Natural killer cell treated with Interleukin-12 subunit alpha and Interleukin-12 subunit beta and Interleukin-15 and Interleukin-18, amount 100 ng/mL, for 72 hours (primary cell): ENCODE measurements at regions not wholly inside any gene's neighbourhood (a gene's known extent, or its start where the extent isn't known, plus 50 kb on each side); places are given as distances from the start of the nearest gene placed in this dataset.

Source experiments
- ATAC-seq, 2 donors: fragments of 150-1000 bp; cut with Tn5 transposase in 1 of 2; sonication (Bioruptor Pico), chemical (Tn5 transposase) in 1 of 2; 2 replicates each; pipeline ENCODE4 v1.10.0; 2021
- DNase-seq: peaks from one replicate; pipeline ENCODE4 v3.0.0; 2022; ENCODE audit warnings: low spot score
- H3K27ac Mint-ChIP-seq, 2 donors: 1 replicate in 1 of 2; 2 replicates in 1 of 2; pipeline ENCODE4 v1.8.0; 2022; ENCODE audit warnings: mixed read lengths in 2 of 2, mild to moderate bottlenecking in 1 of 2, moderate library complexity in 1 of 2
- H3K27me3 Mint-ChIP-seq, 2 donors: 1 replicate in 1 of 2; 2 replicates in 1 of 2; pipeline ENCODE4 v1.8.0; 2022; ENCODE audit warnings: mixed read lengths in 2 of 2
- H3K36me3 Mint-ChIP-seq: one replicate; pipeline ENCODE4 v1.8.0; 2022; ENCODE audit warnings: mixed read lengths
- H3K4me1 Mint-ChIP-seq, 2 donors: 1 replicate in 1 of 2; 2 replicates in 1 of 2; pipeline ENCODE4 v1.8.0; 2022; ENCODE audit warnings: low read depth in 2 of 2, mixed read lengths in 2 of 2, mild to moderate bottlenecking in 1 of 2
- H3K4me3 Mint-ChIP-seq: one replicate; pipeline ENCODE4 v1.8.0; 2022; ENCODE audit warnings: mixed read lengths
- H3K9me3 Mint-ChIP-seq: 2 replicates; pipeline ENCODE4 v1.8.0; 2022; ENCODE audit warnings: mixed read lengths

DNA sequence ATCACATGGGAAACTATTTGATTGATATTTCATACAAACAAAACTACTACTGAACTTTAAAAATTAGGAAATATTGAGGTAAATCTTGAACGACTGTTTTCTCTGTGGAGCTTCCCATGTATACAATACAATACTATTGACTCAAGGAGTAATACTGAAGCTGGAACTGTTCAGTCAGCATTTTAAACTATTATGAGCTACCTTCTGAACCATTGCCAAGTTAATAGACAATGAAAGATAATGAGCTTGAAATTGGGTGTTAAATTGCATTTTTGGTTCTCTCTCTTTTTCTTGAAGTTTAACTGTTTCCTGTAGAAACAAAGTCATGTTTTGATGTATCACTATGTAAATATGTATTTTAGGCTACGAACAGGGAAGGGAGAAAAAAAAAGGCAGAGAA lies 569.2 kb downstream of the ZEB2 start:
- Mint-ChIP-seq H3K36me3 (peaks cover 14% of the 10 kb centered on the region), H3K9me3 (no peaks in the 10 kb centered on the region), H3K4me1 (peaks cover 8 to 21% of the 10 kb centered on the region in 2 donors), H3K27ac (no peak overlapping the region), H3K4me3 (no peak overlapping the region), H3K27me3 (no peaks in the 10 kb centered on the region)
- ATAC-seq: no peak
- no peak for DNase-seq

DNA sequence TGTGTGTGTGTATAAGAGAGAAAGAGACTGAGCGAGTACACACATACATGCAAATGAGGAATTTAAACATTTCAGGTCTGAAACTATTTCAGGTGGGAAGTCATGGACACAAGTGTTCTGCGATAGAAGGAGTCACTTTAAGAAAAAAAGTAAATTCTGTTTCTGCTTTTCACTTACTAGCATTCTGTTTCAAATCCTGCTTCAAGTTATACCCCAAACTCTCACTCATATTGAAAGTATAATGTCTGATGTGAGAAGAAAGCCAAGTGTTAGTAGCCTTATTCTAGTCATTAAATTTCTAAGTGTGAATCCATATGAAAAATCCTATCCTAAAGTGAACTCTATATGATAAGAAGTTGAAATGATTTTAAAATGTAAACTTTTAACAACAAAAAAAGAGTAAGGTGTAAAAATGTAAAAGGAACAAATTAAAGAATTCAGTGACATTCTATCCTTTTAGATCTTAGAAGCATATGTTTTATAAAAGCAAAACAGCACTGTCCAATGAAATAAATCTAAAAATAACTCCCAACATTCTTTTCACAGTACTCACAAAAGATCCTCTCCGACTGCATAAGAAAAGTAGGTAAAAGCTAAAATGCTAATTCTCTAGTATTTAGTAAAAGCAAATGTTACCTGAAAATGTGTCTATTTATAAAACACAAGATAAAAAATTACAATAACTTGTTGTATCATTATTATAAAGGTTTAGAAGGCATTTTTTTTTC lies 570.6 kb downstream of the ZEB2 start:
- Mint-ChIP-seq H3K27me3 (no peaks in the 10 kb centered on the region), H3K4me1 (peaks cover 8 to 21% of the 10 kb centered on the region in 2 donors), H3K9me3 (no peaks in the 10 kb centered on the region), H3K4me3 (peak overlapping the region; percentile 42), H3K27ac (peak overlapping the region; percentile 69 to 79), H3K36me3 (peaks cover 20% of the 10 kb centered on the region)
- ATAC-seq (peak; percentile 64 to 87), DNase-seq (no peak)

DNA sequence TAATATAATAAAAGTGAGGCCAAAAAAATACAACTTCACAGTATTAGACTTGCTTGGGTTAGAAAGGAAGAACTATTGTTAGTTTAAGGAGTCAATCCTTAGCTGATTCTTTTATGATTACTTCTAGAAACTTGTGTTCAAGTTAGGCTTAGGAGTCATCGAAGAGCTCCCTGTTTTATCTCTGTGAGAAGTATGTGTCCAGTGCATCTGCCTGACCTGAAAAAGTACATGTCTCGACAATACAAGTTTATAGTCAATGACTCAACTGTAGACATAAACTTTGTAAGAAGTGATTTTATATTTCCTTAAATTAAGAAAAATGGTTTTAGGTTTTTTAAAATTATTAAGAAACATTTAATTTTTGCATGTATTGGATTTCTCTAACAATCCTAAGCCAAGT lies 571.2 kb downstream of the ZEB2 start:
- no peak overlapping the region for H3K4me3 Mint-ChIP-seq
- H3K9me3 Mint-ChIP-seq: no peaks in the 10 kb centered on the region
- peaks cover 8 to 21% of the 10 kb centered on the region in 2 donors for H3K4me1 Mint-ChIP-seq
- peaks cover 20% of the 10 kb centered on the region for H3K36me3 Mint-ChIP-seq
- no peaks in the 10 kb centered on the region for H3K27me3 Mint-ChIP-seq
- peak overlapping the region in 1 of 2 donors; percentile 69 for H3K27ac Mint-ChIP-seq
- ATAC-seq (no peak), DNase-seq (no peak)

DNA sequence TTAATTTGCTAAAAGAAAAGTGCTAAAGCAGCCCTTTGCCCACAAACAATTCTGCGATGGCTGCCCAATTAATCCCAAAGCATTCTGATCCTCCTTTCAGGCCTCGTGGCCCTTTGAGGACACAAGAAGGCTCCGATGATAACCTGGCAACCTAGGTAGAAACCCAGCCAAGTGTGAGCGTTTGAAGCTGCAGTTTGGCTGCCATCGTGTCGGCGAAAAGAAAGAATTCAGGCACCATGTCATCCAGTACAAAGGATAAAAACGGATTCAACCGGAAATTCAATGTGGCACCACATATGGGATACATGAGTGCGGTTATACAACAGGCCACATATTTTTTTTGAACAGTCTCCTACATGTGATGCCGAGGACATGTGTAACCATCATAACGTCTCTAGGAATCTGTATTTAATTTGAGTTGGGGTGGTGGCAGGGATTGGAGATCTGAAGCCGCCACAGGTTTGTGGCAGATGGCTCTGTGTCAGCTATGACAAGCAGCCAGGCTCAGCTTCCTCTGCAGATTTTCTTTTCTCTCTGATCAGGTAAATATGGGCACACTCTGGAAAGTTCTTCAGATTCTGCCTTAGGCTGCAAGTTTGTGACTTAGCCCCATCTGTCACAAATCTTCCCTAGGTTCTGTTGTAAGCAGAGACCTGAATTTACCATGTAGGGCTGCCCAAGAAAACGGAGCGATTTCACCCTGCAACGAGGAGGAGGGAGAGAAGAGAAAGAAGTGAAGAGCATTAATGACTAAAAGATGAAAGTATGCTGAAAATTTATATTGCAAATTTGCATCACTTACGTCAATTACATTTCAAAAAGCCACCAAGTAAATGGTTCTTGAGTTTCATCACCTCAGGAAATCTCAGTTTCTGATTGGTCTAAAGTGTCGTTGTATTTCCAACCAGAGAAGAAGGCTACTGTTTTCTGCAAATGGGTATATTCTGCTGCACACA lies 573.2 kb downstream of the ZEB2 start:
- no peaks in the 10 kb centered on the region for H3K9me3 Mint-ChIP-seq
- no peak for ATAC-seq
- no peak overlapping the region for H3K27ac Mint-ChIP-seq
- H3K36me3 Mint-ChIP-seq: peaks cover 20% of the 10 kb centered on the region
- H3K4me3 Mint-ChIP-seq: no peak overlapping the region
- H3K4me1 Mint-ChIP-seq: peaks cover 8 to 21% of the 10 kb centered on the region in 2 donors
- DNase-seq: no peak
- H3K27me3 Mint-ChIP-seq: no peaks in the 10 kb centered on the region

DNA sequence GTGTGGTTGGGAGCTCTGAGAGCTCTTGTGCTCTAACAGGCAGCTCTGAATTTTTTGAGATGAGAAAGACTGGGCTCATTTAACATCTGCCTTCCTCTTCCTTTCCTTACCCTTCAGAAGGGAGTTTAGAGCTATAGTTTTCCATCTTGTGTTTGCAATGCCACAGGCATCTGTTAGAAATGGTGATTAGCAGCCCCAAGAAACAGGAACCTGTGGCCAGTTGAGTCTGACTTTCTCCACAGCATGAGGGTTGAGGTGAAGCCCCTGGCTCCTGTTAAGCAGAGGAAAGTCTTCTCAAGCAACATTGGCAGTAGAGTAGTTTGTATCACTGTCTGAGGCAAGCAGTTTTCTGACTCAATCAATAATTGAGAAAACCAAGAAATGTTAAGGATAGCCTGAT lies 577.4 kb downstream of the ZEB2 start:
- Mint-ChIP-seq H3K27ac (no peak overlapping the region), H3K36me3 (peaks cover 15% of the 10 kb centered on the region), H3K4me1 (peaks cover 5 to 11% of the 10 kb centered on the region in 2 donors), H3K4me3 (no peak overlapping the region), H3K27me3 (peaks cover 11 to 24% of the 10 kb centered on the region in 2 donors), H3K9me3 (no peaks in the 10 kb centered on the region)
- no peak for ATAC-seq
- no peak for DNase-seq

DNA sequence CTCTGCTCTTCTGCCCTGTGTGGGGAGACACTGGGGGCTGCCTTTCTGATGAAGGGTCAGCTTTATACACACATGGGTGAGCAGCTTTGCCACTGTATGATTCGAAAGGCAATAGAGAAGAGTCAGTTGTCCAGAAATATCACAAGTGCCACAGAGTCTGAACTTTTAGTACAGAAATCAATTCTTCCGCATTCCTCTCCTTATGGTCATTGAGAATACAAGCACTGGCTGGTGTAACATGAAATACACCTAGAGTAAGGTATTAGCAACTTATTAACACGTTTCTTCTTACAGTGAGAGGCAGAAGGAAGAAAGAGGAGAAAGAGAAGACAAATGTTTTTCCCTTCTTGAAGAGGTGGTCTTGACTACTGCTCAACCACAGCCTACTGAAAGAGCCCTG lies 579.2 kb downstream of the ZEB2 start:
- peaks cover 6% of the 10 kb centered on the region for H3K36me3 Mint-ChIP-seq
- no peak overlapping the region for H3K4me3 Mint-ChIP-seq
- peaks cover 12 to 17% of the 10 kb centered on the region in 2 donors for H3K4me1 Mint-ChIP-seq
- no peak overlapping the region for H3K27ac Mint-ChIP-seq
- H3K9me3 Mint-ChIP-seq: no peaks in the 10 kb centered on the region
- ATAC-seq (no peak), DNase-seq (no peak)
- peaks cover 20 to 33% of the 10 kb centered on the region in 2 donors for H3K27me3 Mint-ChIP-seq

DNA sequence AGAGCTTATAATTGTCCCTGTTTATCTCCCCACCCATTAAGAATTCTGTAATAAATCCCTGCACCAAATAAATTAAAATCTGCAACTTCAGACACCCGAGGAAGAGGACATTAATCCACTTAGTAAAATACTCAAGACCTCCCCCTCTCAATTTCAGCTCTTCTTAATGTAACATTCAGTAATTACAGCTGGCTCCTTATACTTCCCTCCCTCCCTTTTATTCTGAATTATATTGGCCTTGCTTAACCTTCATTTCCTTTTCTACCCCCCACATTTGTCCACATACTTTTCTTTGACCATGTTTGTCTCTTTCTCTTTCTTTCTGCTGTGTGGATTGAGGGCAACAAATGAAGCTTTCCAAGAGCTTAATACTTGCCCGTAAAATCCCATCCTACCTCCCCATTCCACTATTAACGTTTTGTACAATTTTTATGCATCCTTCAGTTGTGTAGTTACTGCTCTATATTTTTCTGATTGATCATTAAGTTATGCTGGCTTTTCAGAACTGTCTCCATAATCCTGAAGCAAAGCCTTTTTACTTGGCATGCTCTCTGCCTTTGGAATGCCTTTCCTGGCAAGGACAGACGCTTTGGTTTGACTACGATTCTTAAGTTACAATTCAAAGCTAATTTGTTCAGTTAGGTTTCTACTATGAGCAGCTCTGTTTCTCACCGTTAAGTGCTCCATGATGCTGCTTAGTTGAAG lies 580.1 kb downstream of the ZEB2 start:
- Mint-ChIP-seq H3K4me1 (peaks cover 12 to 17% of the 10 kb centered on the region in 2 donors), H3K27ac (no peak overlapping the region), H3K27me3 (peaks cover 20 to 37% of the 10 kb centered on the region in 2 donors), H3K4me3 (no peak overlapping the region), H3K36me3 (no peaks in the 10 kb centered on the region), H3K9me3 (no peaks in the 10 kb centered on the region)
- ATAC-seq (no peak), DNase-seq (no peak)

DNA sequence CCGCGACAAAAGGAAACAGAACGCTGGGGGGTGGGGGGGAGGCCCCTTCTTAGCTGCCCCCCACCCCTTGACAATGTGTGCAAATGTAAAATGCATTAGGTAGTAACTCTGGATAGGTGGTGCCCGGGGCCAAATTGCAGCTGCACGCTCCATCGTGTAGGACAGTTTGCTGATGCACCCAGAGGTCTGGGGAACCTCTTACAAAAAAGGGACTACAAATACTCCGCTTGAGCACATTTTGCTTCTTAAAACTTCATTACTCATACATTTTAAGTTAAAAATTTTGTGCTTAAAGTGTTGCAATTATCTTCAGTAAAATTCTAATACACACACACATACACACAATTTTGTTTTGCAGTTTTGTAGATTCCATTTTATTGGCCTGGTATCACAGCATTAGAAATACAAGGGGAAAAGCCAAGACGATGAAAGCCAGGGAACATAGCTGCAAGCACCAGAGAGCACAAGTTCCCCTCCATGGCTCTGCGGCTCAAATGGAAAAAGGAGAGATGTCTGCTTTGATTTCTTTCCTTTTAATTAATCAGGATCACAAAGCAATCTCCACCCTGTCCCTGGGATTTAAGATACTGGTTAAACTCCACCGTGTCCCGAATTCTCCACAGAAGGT lies 582.1 kb downstream of the ZEB2 start:
- no peaks in the 10 kb centered on the region for H3K9me3 Mint-ChIP-seq
- peaks cover 12 to 17% of the 10 kb centered on the region in 2 donors for H3K4me1 Mint-ChIP-seq
- ATAC-seq (peak; percentile 2 to 29), DNase-seq (no peak)
- H3K27me3 Mint-ChIP-seq: peaks cover 33 to 53% of the 10 kb centered on the region in 2 donors
- peak overlapping the region; percentile 65 for H3K4me3 Mint-ChIP-seq
- no peaks in the 10 kb centered on the region for H3K36me3 Mint-ChIP-seq
- H3K27ac Mint-ChIP-seq: peak overlapping the region in 1 of 2 donors; percentile 29

DNA sequence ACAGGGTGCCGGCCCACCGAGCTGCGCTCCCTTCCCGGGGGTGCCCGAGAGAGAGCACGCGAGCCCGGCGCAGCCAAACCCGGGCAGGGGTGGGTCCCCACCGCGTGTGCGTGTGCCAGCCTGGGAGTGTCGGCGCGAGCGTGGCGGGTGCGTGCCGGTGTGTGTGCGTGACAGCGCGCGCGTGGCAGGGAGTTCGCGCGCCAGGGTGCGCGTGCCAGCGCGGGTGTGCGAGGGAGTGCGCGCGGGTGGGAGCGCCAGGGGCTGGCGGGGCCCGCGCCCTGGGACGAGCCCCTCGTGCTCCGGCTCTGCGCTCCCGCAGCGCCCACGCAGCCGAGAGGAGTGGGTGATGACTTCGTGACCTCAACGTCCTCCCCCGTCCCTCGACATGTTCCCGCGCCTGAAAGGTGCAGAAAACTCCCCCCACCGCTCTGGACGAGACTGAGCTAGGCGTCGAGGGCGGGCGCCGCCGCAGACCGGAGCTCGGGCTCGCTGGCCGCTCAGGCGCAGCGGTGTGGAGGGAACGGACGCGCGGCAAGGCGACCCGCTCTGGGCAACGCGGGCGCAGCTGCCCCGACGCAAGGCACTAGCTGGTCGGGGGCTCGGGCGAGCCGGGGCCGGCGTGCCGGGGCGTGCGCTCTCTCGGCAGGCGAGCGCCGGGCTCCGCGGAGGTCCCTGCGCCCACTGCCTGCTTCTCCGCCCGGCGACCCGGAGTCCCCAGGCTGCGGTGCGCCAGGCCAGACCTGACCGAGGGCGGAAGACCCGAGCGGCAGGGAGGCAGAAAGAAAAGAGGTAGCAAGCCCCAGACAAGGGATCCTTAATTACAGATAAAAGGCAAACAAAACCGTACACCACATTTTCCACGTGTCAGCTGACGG lies 582.8 kb downstream of the ZEB2 start:
- DNase-seq: peak; percentile 61
- ATAC-seq: peak; percentile 87 to 88
- Mint-ChIP-seq H3K27ac (peak overlapping the region in 1 of 2 donors; percentile 67), H3K36me3 (no peaks in the 10 kb centered on the region), H3K9me3 (no peaks in the 10 kb centered on the region), H3K4me1 (peaks cover 12 to 17% of the 10 kb centered on the region in 2 donors), H3K4me3 (peak overlapping the region; percentile 84), H3K27me3 (peaks cover 34 to 56% of the 10 kb centered on the region in 2 donors)

DNA sequence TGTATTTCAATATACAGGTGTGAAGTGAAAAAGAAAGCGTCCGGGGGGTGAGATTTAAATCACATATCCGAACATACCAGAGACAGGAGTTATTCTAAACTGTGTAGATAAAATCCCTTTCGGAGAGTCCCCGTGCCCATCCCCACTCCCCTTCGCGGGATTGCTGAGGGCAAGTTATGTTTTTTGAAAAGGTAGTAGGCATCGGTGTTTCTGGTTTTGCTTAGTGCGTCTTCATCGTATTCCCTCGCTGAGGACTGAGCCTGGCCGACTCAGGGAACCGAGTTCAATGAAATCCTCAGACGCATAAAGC lies 583.4 kb downstream of the ZEB2 start:
- peak; percentile 21 to 45 for ATAC-seq
- peak overlapping the region; percentile 84 for H3K4me3 Mint-ChIP-seq
- H3K4me1 Mint-ChIP-seq: peaks cover 12 to 17% of the 10 kb centered on the region in 2 donors

DNA sequence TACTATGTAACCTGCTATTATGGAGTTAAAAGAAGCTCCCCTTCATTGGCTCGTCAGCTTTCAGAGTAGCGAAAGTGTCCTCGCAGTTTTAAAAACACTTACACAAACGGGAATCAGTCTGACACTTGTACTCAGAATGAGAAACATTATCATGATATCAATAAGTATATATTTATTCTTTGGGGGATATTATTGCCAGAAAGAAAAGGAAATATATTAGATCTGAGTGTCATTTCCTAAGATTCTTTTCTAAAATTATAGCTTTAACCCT lies 584.5 kb downstream of the ZEB2 start:
- Mint-ChIP-seq H3K4me3 (no peak overlapping the region), H3K9me3 (no peaks in the 10 kb centered on the region), H3K36me3 (no peaks in the 10 kb centered on the region), H3K4me1 (peaks cover 12 to 17% of the 10 kb centered on the region in 2 donors), H3K27me3 (peaks cover 42 to 64% of the 10 kb centered on the region in 2 donors), H3K27ac (no peak overlapping the region)
- DNase-seq (no peak), ATAC-seq (no peak)

More for the DNA sequence above, 583.4 kb downstream of the ZEB2 start:
- Mint-ChIP-seq H3K27ac (peak overlapping the region; percentile 54 to 67), H3K36me3 (no peaks in the 10 kb centered on the region), H3K27me3 (peaks cover 40 to 62% of the 10 kb centered on the region in 2 donors), H3K9me3 (no peaks in the 10 kb centered on the region)
- DNase-seq: no peak

DNA sequence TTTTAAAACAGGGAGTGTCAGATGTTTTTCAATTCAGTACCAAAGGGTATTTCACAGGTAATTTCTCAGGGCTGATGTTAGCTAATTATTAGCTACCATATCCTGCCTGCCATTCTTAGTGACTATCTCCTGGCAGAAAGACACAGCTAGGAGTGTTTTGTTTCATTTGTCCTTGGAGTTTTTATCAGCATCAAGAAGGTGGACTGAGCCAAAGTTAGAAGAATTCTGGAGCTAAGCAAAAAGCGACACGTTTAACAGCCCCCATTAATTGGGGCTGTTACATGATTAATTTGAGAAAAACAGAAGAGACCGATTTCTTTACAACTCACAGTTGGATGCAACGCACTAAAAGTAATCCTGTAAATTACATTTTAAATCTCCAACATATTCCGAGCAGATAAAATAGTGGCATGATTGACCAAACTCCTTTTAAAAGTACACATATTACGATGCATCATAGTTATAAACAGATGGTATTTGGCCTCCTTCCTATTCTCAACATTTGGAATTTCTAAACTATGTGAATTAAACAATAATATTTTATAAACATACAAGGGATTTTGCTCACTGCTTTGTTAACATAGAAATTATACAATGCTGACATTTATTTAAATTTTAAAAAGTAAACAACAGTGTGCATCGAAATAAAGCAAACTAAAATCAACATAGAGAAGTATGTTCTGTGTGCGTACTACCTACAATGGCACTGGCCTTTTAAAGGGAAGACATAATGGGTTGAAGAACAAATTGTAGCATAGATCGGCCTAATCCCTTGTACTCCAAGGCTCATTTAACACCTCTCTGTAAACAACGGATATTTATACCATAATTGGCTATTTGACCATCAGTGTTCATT lies 585.1 kb downstream of the ZEB2 start:
- ATAC-seq (no peak), DNase-seq (no peak)
- no peaks in the 10 kb centered on the region for H3K36me3 Mint-ChIP-seq
- H3K9me3 Mint-ChIP-seq: no peaks in the 10 kb centered on the region
- no peak overlapping the region for H3K4me3 Mint-ChIP-seq
- peaks cover 40 to 60% of the 10 kb centered on the region in 2 donors for H3K27me3 Mint-ChIP-seq
- no peak overlapping the region for H3K27ac Mint-ChIP-seq
- peaks cover 11 to 17% of the 10 kb centered on the region in 2 donors for H3K4me1 Mint-ChIP-seq
